ENCODE measurements at regions not wholly inside any gene's neighbourhood (a gene's known extent, or its start where the extent isn't known, plus 50 kb on each side); places are given as distances from the start of the nearest gene placed in this dataset.

- TF ChIP-seq EZH2phosphoT487 (IDR thresholded peaks at IDR 0.05; ENCODE audit: low read depth, severe bottlenecking, unreplicated experiment) (no peak), EZH2 (IDR thresholded peaks at IDR 0.05; ENCODE audit: borderline replicate concordance) (no peak)
- TF ChIP-seq, protein P1, sequence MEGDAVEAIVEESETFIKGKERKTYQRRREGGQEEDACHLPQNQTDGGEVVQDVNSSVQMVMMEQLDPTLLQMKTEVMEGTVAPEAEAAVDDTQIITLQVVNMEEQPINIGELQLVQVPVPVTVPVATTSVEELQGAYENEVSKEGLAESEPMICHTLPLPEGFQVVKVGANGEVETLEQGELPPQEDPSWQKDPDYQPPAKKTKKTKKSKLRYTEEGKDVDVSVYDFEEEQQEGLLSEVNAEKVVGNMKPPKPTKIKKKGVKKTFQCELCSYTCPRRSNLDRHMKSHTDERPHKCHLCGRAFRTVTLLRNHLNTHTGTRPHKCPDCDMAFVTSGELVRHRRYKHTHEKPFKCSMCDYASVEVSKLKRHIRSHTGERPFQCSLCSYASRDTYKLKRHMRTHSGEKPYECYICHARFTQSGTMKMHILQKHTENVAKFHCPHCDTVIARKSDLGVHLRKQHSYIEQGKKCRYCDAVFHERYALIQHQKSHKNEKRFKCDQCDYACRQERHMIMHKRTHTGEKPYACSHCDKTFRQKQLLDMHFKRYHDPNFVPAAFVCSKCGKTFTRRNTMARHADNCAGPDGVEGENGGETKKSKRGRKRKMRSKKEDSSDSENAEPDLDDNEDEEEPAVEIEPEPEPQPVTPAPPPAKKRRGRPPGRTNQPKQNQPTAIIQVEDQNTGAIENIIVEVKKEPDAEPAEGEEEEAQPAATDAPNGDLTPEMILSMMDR (IDR thresholded peaks at IDR 0.05; ENCODE audit: poor library complexity), result no peak
Observed at GRCh38 chr5:107303171-107303968, 367.4 kb downstream of the EFNA5 start.
